Thyroid gland (tissue), 4 donors: ENCODE measurements at regions not wholly inside any gene's neighbourhood (a gene's known extent, or its start where the extent isn't known, plus 50 kb on each side); places are given as distances from the start of the nearest gene placed in this dataset.

Source experiments
- DNase-seq, 2 donors: peaks; one replicate each; pipeline ENCODE4 v3.0.0-alpha.2; 2019
- H3K27ac ChIP-seq, 3 donors: fragments of 200-600 bp; sonication (generic); 1 replicate in 2 of 3; 2 replicates in 1 of 3; pipeline ENCODE4 v1.5.1; 2016 to 2019; ENCODE audit warnings: mild to moderate bottlenecking in 1 of 3, moderate library complexity in 1 of 3
- H3K27me3 ChIP-seq: fragments of 200-600 bp; sonication (generic); one replicate; pipeline ENCODE4 v1.5.1; 2019
- H3K36me3 ChIP-seq, 2 donors: fragments of 200-600 bp; sonication (generic); one replicate each; pipeline ENCODE4 v1.5.1; 2016 to 2019
- H3K4me1 ChIP-seq, 2 donors: fragments of 200-600 bp; sonication (generic); one replicate each; pipeline ENCODE4 v1.5.1; 2017 to 2019
- H3K4me3 ChIP-seq, 3 donors: fragments of 200-600 bp; sonication (generic); replicated peaks in 1 of 3; 1 replicate in 2 of 3; 2 replicates in 1 of 3; pipeline ENCODE4 v1.5.1; 2016; ENCODE audit warnings: mild to moderate bottlenecking in 1 of 3
- H3K9me3 ChIP-seq: fragments of 200-600 bp; sonication (generic); one replicate; pipeline ENCODE4 v1.5.1; 2017
- POLR2A ChIP-seq, 2 donors: fragments of 450-650 bp; IDR thresholded peaks; one replicate each; pipeline ENCODE4 v1.6.1; 2017; ENCODE audit warnings: antibody characterized with exemption in 2 of 2, mild to moderate bottlenecking in 2 of 2, moderate library complexity in 1 of 2
- WGBS, 2 donors: methylation state at CpG; one replicate each; pipeline ENCODE4 v1.1.5; 2017; 5-methylcytosine and 5-hydroxymethylcytosine counted together
- intact Hi-C: fragments of 100-400 bp; cut with DNase I; formaldehyde crosslinking; loops from one replicate; pipeline ENCODE4 v1.15.1; 2023
- TF ChIP-seq, protein P1 (sequence below), 6 experiments: fragments of 200-600 bp in 3 of 6; fragments of 450-650 bp in 3 of 6; sonication (generic) in 3 of 6; IDR thresholded peaks; one replicate each; pipeline ENCODE4 v1.5.1; 2016 to 2019; ENCODE audit warnings: antibody characterized with exemption in 6 of 6, mild to moderate bottlenecking in 2 of 6, inconsistent platforms in 1 of 6, moderate library complexity in 1 of 6

DNA sequence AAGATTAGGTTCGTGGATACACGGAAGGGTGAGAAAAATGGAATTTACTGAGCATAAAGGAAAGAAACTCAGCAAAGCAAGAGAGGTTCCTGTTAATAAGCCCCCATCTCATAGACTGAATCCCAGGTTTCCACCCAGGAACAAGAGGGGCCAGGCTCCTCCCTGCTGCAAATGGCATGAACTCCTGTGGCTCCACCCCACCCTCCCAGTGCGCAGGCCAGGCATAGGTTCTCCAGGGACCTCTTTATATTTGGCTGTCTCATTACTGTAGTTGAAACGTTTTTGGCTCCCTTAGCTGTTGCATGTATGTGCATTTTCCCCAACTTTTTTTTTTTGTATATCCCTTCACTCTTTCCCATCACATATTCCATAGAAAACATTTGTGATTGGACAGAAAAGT, 217.8 kb upstream of the NRP1 start:
- H3K27ac ChIP-seq: no peak overlapping the region
- no peak overlapping the region for H3K4me3 ChIP-seq
- DNase-seq: no peak
- no peaks in the 10 kb centered on the region for H3K27me3 ChIP-seq
- intact Hi-C loops: no loop called here
- no peaks in the 10 kb centered on the region for H3K4me1 ChIP-seq
- TF ChIP-seq, protein P1, sequence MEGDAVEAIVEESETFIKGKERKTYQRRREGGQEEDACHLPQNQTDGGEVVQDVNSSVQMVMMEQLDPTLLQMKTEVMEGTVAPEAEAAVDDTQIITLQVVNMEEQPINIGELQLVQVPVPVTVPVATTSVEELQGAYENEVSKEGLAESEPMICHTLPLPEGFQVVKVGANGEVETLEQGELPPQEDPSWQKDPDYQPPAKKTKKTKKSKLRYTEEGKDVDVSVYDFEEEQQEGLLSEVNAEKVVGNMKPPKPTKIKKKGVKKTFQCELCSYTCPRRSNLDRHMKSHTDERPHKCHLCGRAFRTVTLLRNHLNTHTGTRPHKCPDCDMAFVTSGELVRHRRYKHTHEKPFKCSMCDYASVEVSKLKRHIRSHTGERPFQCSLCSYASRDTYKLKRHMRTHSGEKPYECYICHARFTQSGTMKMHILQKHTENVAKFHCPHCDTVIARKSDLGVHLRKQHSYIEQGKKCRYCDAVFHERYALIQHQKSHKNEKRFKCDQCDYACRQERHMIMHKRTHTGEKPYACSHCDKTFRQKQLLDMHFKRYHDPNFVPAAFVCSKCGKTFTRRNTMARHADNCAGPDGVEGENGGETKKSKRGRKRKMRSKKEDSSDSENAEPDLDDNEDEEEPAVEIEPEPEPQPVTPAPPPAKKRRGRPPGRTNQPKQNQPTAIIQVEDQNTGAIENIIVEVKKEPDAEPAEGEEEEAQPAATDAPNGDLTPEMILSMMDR (IDR thresholded peaks at IDR 0.05): no peak
- TF ChIP-seq POLR2A (IDR thresholded peaks at IDR 0.05): no peak
- no peaks in the 10 kb centered on the region for H3K36me3 ChIP-seq
- no peaks in the 10 kb centered on the region for H3K9me3 ChIP-seq
- 79 to 83% methylated on average over 4 of the region's 4 CpGs for WGBS, 2 donors

DNA sequence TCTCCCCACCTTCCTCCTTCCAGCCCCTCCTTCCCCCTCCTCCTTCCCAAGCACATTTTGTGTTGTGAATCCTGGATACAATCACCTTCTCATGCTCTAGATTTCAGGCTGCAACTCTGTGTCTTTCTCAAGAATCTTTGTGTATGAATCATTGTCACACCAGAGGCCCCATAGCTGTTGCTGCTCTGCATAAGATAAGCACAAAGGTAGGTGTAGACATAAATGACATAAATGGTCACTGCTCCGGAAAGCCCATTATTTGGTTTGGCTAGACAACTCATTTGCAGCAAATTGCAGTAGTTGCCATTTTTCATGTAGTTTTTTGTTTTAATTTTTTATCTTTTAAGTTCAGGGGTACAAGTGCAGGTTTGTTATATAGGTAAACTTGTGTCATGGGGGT, 216.3 kb upstream of the NRP1 start:
- intact Hi-C loops: no loop called here
- Histone ChIP-seq H3K27me3 (no peaks in the 10 kb centered on the region), H3K9me3 (no peaks in the 10 kb centered on the region), H3K4me1 (no peaks in the 10 kb centered on the region), H3K27ac (no peak overlapping the region), H3K36me3 (no peaks in the 10 kb centered on the region), H3K4me3 (no peak overlapping the region)
- TF ChIP-seq, protein P1 (IDR thresholded peaks at IDR 0.05): no peak
- no peak for TF ChIP-seq POLR2A (IDR thresholded peaks at IDR 0.05)
- WGBS, 2 donors: 88 to 95% methylated on average over 1 of the region's 1 CpG
- no peak for DNase-seq

- intact Hi-C loops: no loop called here
- Histone ChIP-seq H3K4me1 (no peaks in the 10 kb centered on the region), H3K36me3 (no peaks in the 10 kb centered on the region), H3K4me3 (no peak overlapping the region), H3K27me3 (no peaks in the 10 kb centered on the region), H3K9me3 (no peaks in the 10 kb centered on the region), H3K27ac (no peak overlapping the region)
- DNase-seq: no peak
- 96 to 100% methylated on average over 2 of the region's 2 CpGs for WGBS, 2 donors
- TF ChIP-seq, protein P1 (IDR thresholded peaks at IDR 0.05): no peak
Measured at GRCh38 chr10:33547976-33548375, 213.5 kb upstream of the NRP1 start.

DNA sequence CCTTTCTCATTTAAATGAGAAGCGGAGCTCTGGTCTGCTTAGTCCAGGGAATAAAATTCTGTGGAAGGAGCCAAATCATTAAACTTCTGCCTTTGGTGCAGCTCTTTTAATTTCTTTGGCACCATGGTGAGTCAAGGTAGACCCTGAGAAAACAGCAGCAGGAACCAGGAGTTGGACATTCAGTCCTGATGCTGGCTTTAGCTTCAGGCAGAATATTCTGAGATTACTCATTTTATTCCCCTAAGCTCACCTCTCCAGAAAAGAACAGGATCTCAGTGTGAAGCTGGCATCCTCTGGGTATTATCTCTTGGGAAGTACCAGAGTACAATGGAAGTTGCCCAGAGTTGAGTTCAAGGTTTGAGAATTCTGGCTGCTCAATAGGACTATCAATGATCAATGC, 211.6 kb upstream of the NRP1 start:
- intact Hi-C loops: no loop called here
- no peak for DNase-seq
- no peaks in the 10 kb centered on the region for H3K36me3 ChIP-seq
- TF ChIP-seq, protein P1 (IDR thresholded peaks at IDR 0.05): no peak
- TF ChIP-seq POLR2A (IDR thresholded peaks at IDR 0.05): no peak
- no peaks in the 10 kb centered on the region for H3K27me3 ChIP-seq
- 97 to 98% methylated on average over 1 of the region's 1 CpG for WGBS, 2 donors
- no peak overlapping the region for H3K27ac ChIP-seq
- H3K4me3 ChIP-seq: no peak overlapping the region
- H3K9me3 ChIP-seq: no peaks in the 10 kb centered on the region
- no peaks in the 10 kb centered on the region for H3K4me1 ChIP-seq

- intact Hi-C loops: no loop called here
- WGBS, 2 donors: 93% methylated on average over 2 of the region's 2 CpGs
- Histone ChIP-seq H3K36me3 (no peaks in the 10 kb centered on the region), H3K4me3 (no peak overlapping the region), H3K4me1 (no peaks in the 10 kb centered on the region), H3K27me3 (no peaks in the 10 kb centered on the region), H3K9me3 (no peaks in the 10 kb centered on the region), H3K27ac (no peak overlapping the region)
- TF ChIP-seq, protein P1 (IDR thresholded peaks at IDR 0.05): no peak
- no peak for TF ChIP-seq POLR2A (IDR thresholded peaks at IDR 0.05)
- DNase-seq: no peak
Measured at GRCh38 chr10:33542752-33543505, 208.5 kb upstream of the NRP1 start.
